ENCODE measurements at regions not wholly inside any gene's neighbourhood (a gene's known extent, or its start where the extent isn't known, plus 50 kb on each side); places are given as distances from the start of the nearest gene placed in this dataset.

DNA sequence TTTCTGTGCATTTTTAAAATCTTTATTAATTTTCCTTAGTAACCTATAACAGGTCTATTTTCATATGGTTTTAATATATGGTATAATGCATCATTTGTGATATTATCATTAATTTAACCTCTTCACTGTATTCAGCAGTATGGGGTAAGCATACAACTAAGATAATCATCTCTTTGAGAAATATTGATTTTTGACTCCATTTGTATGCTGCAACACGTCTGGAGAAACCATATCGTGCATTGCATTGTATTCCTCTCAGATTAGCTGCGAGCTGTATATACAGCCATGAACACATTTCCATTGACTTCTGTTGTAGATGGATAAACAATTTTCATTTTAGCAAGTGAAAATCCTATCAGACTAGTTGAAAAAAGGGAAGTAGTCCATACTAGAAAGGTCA is 2275.8 kb upstream of the PCDH20 start:
- H3K9me3 ChIP-seq (replicated peaks in 1 of 3), result peaks cover 0 to 5% (median 0%) of the 10 kb centered on the region in 3 donors
- DNase-seq, result no peak
- no peaks in the 10 kb centered on the region for H3K27me3 ChIP-seq
- H3K4me3 ChIP-seq, result no peak overlapping the region
- intact Hi-C loops (cut with DNase I), result no loop called here
- 69 to 84% (median 74%) methylated on average over 3 of the region's 3 CpGs for WGBS, 4 donors
- no peak overlapping the region for H3K27ac ChIP-seq
- no peaks in the 10 kb centered on the region for H3K4me1 ChIP-seq (replicated peaks in 1 of 2)
- TF ChIP-seq, protein P1, sequence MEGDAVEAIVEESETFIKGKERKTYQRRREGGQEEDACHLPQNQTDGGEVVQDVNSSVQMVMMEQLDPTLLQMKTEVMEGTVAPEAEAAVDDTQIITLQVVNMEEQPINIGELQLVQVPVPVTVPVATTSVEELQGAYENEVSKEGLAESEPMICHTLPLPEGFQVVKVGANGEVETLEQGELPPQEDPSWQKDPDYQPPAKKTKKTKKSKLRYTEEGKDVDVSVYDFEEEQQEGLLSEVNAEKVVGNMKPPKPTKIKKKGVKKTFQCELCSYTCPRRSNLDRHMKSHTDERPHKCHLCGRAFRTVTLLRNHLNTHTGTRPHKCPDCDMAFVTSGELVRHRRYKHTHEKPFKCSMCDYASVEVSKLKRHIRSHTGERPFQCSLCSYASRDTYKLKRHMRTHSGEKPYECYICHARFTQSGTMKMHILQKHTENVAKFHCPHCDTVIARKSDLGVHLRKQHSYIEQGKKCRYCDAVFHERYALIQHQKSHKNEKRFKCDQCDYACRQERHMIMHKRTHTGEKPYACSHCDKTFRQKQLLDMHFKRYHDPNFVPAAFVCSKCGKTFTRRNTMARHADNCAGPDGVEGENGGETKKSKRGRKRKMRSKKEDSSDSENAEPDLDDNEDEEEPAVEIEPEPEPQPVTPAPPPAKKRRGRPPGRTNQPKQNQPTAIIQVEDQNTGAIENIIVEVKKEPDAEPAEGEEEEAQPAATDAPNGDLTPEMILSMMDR (IDR thresholded peaks at IDR 0.05), result no peak
- no peak for TF ChIP-seq POLR2A (IDR thresholded peaks at IDR 0.05)
- no peaks in the 10 kb centered on the region for H3K36me3 ChIP-seq (replicated peaks in 1 of 2)

- no peaks in the 10 kb centered on the region for H3K36me3 ChIP-seq (replicated peaks in 1 of 2)
- TF ChIP-seq, protein P1 (IDR thresholded peaks at IDR 0.05), result no peak
- no peak for TF ChIP-seq POLR2A (IDR thresholded peaks at IDR 0.05)
- H3K4me3 ChIP-seq, result no peak overlapping the region
- intact Hi-C loops (cut with DNase I), result no loop called here
- no peaks in the 10 kb centered on the region for H3K4me1 ChIP-seq (replicated peaks in 1 of 2)
- WGBS, 4 donors, result 68 to 82% (median 71%) methylated on average over 5 of the region's 5 CpGs
- no peak overlapping the region for H3K27ac ChIP-seq
- DNase-seq, result no peak
- H3K9me3 ChIP-seq (replicated peaks in 1 of 3), result peaks cover 0 to 5% (median 0%) of the 10 kb centered on the region in 3 donors
- H3K27me3 ChIP-seq, result no peaks in the 10 kb centered on the region
These were observed 2275.0 kb upstream of the PCDH20 start for GRCh38 chr13:63690672-63691071.

GRCh38 chr13:63684822-63685221 is 2269.2 kb upstream of the PCDH20 start:
- Histone ChIP-seq H3K4me1 (replicated peaks in 1 of 2) (no peaks in the 10 kb centered on the region), H3K27me3 (no peaks in the 10 kb centered on the region), H3K9me3 (replicated peaks in 1 of 3) (no peaks in the 10 kb centered on the region), H3K36me3 (replicated peaks in 1 of 2) (no peaks in the 10 kb centered on the region), H3K27ac (no peak overlapping the region), H3K4me3 (no peak overlapping the region)
- intact Hi-C loops (cut with DNase I), result no loop called here
- no peak for DNase-seq
- no peak for TF ChIP-seq POLR2A (IDR thresholded peaks at IDR 0.05)
- TF ChIP-seq, protein P1 (IDR thresholded peaks at IDR 0.05), result no peak

- TF ChIP-seq, protein P1 (IDR thresholded peaks at IDR 0.05), result no peak
- TF ChIP-seq POLR2A (IDR thresholded peaks at IDR 0.05), result no peak
- Histone ChIP-seq H3K27ac (no peak overlapping the region), H3K4me3 (no peak overlapping the region), H3K36me3 (replicated peaks in 1 of 2) (no peaks in the 10 kb centered on the region), H3K9me3 (replicated peaks in 1 of 3) (no peaks in the 10 kb centered on the region), H3K4me1 (replicated peaks in 1 of 2) (no peaks in the 10 kb centered on the region), H3K27me3 (no peaks in the 10 kb centered on the region)
- DNase-seq, result no peak
- intact Hi-C loops (cut with DNase I), result no loop called here
- WGBS, 4 donors, result 45 to 52% (median 46%) methylated on average over 1 of the region's 1 CpG
These were observed 2265.1 kb upstream of the PCDH20 start for GRCh38 chr13:63680704-63681103.
